ENCODE measurements at regions not wholly inside any gene's neighbourhood (a gene's known extent, or its start where the extent isn't known, plus 50 kb on each side); places are given as distances from the start of the nearest gene placed in this dataset.

GRCh38 chr5:74153255-74153790 is 487.2 kb downstream of the ENC1 start (continued):
- no peak for TF ChIP-seq CUX1 (IDR thresholded peaks at IDR 0.05; ENCODE audit: insufficient replicate concordance, low read depth, low read length)
- no peak for TF ChIP-seq CREM (IDR thresholded peaks at IDR 0.05; ENCODE audit: low read depth)
- TF ChIP-seq NRF1 (conservative IDR thresholded peaks at IDR 0.05; ENCODE audit: low read depth, low read length) = no peak
- TF ChIP-seq E2F8 (IDR thresholded peaks at IDR 0.05; ENCODE audit: low read depth, partially characterized antibody) = no peak
- TF ChIP-seq POLR2A (IDR thresholded peaks at IDR 0.05; ENCODE audit: low read depth, low read length) = no peak
